NCI-H510A treated with DMSO at 0.1 percent for 48 hours (cell line): ENCODE measurements at regions not wholly inside any gene's neighbourhood (a gene's known extent, or its start where the extent isn't known, plus 50 kb on each side); places are given as distances from the start of the nearest gene placed in this dataset.
A peak's percentile ranks its signal among the peaks of the same experiment; 100 is the strongest.
"Not testable (repeated sequence)": the region's sequence is repeated elsewhere in the genome, so short reads cannot be mapped to it uniquely, and the experiment has no call there.

Experiments
- DNase-seq: peaks from one replicate; lab custom pipeline; 2025; lab: John Stamatoyannopoulos, UW

DNA sequence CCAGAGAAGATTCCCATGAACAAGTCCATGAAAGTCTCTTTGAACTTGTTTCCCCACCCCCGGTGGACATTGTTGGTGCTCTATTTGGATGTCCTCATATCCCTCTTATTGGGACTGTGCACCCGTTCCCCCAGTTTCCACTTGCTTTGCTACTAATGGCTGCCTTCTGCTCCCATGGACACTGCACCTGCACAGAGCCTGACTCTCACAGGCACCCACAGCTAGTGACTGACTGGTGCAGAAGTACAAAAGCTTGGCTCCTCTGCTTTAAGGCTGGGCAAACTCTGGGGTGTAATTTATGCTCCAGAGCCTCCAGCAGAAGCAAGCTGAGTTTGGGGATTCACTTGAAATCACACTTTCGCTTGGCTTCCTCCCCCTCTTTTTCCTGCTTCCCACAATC lies 239.9 kb upstream of the BTBD3 start:
- DNase-seq = no peak

- no peak for DNase-seq
Measured at GRCh38 chr20:11682285-11682684, 235.4 kb upstream of the BTBD3 start.

GRCh38 chr20:11686195-11686594 lies 231.5 kb upstream of the BTBD3 start:
- DNase-seq = no peak

GRCh38 chr20:11686820-11687543 lies 230.7 kb upstream of the BTBD3 start:
- DNase-seq = no peak

- no peak for DNase-seq
Measured at GRCh38 chr20:11687546-11688292, 230.0 kb upstream of the BTBD3 start.

GRCh38 chr20:11689262-11689661 lies 228.4 kb upstream of the BTBD3 start:
- DNase-seq = no peak

DNA sequence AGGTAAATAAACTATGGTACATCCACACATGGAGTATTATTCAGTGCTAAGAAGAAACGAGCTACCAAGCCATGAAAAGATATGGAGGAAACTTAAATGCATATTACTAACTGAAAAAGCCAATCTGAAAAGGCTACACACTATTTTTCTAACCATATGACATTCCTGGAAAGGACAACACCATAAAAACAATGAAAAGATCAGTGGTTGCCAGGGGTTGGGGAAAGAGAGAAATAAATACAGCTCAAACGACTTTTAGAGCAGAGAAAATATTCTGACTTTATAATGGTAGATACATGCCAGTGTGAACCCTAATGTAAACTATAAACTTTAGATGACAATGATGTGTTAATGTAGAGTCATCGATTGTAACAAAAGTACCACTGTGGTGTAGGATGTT lies 225.9 kb upstream of the BTBD3 start:
- no peak for DNase-seq

GRCh38 chr20:11692567-11692966 lies 225.1 kb upstream of the BTBD3 start:
- no peak for DNase-seq

DNA sequence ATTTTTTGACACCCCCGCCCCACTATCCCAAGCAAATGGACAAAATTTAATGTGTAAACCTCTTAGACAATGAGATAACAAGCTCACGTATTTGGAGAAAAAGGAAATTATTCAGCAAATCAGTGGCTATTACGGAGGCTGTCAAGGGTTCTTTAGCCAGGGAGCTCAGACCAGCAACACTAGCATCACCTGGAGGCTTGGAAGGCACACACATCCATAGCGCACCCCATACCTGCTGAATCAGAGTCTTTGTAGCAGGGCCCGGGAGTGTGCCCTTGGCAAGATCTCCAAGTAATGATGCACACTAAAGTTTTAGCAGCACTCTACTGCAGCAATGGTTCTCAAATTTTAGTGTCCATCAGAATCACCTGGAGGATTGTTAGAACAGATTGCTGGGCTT lies 223.2 kb upstream of the BTBD3 start:
- DNase-seq = no peak

GRCh38 chr20:11697055-11697454 lies 220.6 kb upstream of the BTBD3 start:
- DNase-seq = no peak

DNA sequence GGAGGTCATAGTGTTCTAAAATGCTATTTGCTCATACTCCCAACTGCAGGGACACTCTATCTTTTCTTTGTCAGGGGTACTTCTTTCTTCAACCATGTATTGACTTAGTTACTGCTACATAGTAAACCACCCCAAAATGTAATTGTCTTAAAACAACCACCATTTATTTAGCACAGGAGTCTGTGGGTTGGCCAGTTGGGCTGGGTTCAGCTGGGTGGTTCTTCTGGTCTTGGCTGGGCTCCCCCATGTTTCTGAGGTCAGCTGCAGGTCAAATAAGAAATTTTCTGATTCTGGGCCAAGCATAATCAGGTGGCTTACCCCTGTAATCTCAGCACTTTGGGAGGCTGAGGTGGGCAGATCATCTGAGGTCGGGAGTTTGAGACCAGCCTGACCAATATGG lies 220.0 kb upstream of the BTBD3 start:
- DNase-seq = no peak

DNA sequence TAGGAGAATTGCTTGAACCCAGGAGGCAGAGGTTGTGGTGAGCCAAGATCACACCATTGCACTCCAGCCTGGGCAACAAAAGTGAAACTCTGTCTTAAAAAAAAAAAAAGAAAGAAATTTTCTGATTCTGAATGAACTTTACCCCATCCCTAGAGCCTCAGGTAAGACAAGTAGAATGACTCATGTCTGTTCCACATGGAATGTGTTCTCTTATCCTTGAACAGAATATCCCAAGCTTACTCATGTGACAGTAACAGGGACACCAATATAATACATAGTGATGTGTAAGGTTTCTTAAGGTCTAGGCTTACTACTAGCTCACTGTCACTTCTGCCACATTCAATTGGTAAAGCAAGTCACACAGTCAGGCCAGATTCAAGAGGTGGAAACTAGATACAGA lies 219.6 kb upstream of the BTBD3 start:
- no peak for DNase-seq

DNA sequence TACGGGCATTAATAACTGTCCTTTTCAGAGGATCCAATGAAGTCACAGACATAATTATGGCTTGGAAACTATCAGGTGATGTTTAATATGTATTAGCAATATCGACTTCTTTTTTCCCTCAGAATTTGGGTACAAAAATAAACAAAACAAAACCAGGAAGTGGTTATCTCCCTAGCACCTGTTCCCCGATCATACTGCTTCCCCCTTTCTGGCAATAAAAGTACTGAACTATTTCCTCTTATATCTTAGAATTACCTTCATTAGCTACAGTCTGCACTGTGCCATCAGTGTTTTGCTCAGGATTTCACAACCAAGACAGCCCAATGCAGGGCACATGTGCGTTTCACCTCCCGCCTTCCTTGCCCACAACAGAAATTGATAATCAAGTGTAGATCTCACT lies 216.9 kb upstream of the BTBD3 start:
- DNase-seq = no peak

GRCh38 chr20:11702721-11703518 lies 214.8 kb upstream of the BTBD3 start:
- no peak for DNase-seq

GRCh38 chr20:11705512-11705911 lies 212.2 kb upstream of the BTBD3 start:
- no peak for DNase-seq

DNA sequence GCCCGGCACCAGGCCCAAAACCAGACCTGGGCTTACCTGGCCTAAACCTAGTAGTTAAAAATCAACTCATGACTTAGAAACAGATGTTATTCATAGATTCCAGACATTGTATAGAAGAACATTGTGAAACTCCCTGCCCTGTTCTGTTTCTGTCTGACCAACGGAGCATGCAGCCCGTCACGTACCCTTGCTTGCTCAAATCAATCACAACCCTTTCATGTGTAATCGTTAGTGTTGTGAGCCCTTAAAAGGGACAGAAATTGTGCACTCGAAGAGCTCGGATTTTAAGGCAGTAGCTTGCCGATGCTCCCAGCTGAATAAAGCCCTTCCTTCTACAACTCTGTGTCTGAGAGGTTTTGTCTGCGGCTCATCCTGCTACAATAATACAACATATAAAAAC lies 209.5 kb upstream of the BTBD3 start:
- DNase-seq = not testable (repeated sequence)

- DNase-seq = no peak
Measured at GRCh38 chr20:11711214-11711613, 206.5 kb upstream of the BTBD3 start.

DNA sequence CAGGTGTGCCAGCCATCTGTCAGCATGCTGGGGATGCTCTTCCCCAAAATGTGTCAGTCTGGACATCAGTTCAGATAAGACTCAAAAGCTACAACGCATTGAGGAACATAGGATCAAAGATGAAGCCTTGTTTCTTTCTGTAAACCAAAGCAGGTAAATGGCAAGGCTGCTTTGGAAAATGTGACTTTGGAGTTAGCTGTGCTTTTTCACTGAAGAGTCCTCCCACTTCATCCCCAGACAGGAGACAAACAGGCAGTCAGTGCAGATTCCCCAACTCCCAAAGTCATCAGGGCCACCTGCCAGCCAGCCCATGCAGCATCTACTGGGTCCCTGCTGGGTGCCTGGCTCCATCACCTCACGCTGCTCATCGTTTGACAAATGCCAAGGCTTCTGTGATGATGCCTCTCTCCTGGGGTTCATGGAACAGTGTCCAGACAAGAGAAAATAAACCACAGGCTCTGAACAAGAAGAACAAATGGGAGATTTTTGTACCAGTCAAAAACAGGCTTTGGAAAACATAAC lies 205.0 kb upstream of the BTBD3 start:
- no peak for DNase-seq

DNA sequence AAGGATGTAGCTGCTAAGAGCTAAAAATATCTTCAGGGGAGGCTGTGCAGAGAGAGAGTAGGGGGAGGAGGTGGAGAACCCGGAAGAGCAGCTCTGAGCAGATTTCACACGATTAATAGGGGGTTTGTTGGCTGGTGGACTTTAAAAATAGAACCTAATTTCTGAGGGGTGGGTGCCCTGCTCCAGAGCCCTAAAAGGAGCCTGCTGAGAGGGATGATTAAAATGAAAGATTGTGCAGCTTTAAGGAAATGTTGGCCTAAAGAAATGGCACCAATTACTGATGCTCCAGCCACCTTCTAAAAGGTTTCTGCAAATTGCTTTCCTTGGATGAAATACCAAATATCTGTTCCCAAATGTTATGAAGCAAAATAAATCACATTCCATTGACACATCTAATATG lies 202.8 kb upstream of the BTBD3 start:
- DNase-seq = no peak

DNA sequence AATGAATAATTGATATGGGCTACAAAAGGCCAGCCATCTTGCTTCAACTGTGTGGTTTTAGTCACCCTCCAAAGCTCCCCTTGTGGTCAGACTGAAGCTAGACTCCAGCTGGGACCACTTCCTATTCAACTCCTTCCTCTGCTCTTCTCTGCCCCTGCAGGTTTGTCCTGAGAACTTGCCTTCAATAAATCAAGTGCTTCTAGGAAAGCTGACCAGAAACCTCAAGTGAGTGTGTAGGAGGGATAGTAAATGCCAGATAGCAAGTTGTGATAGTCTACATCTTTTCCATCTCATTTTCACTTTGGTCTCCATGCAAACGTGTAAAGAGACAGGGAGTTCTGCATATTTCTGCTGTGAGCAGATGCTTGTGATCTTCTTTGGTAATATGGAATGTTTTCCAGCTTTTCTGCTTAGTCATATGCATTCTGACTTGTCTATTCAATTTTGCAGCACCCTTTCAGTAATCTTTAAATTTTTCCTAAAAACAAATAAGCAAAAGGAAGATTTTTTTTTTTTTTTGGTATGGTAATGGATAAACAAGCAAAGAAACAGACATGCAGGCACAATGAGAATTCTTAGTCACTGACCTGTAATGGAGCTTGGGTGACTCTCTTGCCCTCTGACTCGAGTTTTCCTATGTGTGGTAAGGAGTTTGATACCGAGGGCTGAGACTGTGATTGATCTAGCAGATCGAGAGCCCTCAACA lies 201.3 kb upstream of the BTBD3 start:
- DNase-seq = peak; percentile 24

DNA sequence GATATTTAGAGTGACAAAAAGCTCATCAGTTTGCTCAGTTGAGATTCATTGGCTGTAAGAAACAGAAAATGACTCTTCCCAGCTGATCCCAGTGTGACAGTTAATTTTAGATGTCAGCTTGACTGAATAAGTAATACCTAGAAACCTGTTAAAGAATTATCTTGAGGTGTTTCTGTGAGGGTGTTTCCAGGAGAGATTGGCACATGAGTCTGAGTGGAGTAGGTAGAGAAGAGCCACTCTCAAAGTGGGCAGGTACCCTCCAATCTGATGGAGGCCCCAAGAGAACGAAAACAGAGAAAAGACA lies 200.8 kb upstream of the BTBD3 start:
- no peak for DNase-seq

- DNase-seq = no peak
Measured at GRCh38 chr20:11717562-11717961, 200.1 kb upstream of the BTBD3 start.
